Uterus (tissue), 2 donors: ENCODE measurements at regions not wholly inside any gene's neighbourhood (a gene's known extent, or its start where the extent isn't known, plus 50 kb on each side); places are given as distances from the start of the nearest gene placed in this dataset.

ENCODE experiments used
- CTCF ChIP-seq, 4 experiments: fragments of 200-600 bp in 2 of 4; fragments of 450-650 bp in 2 of 4; sonication (generic) in 2 of 4; IDR thresholded peaks; one replicate each; pipeline ENCODE4 v1.5.1; 2016 to 2019; ENCODE audit warnings: antibody characterized with exemption in 4 of 4, mild to moderate bottlenecking in 2 of 4, moderate library complexity in 1 of 4
- POLR2A ChIP-seq, 2 donors: fragments of 450-650 bp; IDR thresholded peaks; one replicate each; pipeline ENCODE4 v1.6.1; 2016; ENCODE audit warnings: antibody characterized with exemption in 2 of 2, mild to moderate bottlenecking in 1 of 2, moderate library complexity in 1 of 2

GRCh38 chr11:80328774-80329173, 887.9 kb upstream of the TENM4 start:
- TF ChIP-seq CTCF (IDR thresholded peaks at IDR 0.05): no peak
- no peak for TF ChIP-seq POLR2A (IDR thresholded peaks at IDR 0.05)
